NCI-H748 treated with DMSO at 0.1 percent for 48 hours (cell line): ENCODE measurements at regions not wholly inside any gene's neighbourhood (a gene's known extent, or its start where the extent isn't known, plus 50 kb on each side); places are given as distances from the start of the nearest gene placed in this dataset.
A peak's percentile ranks its signal among the peaks of the same experiment; 100 is the strongest.
"Not testable (repeated sequence)": the region's sequence is repeated elsewhere in the genome, so short reads cannot be mapped to it uniquely, and the experiment has no call there.

ENCODE experiments used
- DNase-seq: peaks from one replicate; lab custom pipeline; 2025; lab: John Stamatoyannopoulos, UW

GRCh38 chr3:102686792-102687191 is 252.0 kb downstream of the ZPLD1 start:
- no peak for DNase-seq

DNA sequence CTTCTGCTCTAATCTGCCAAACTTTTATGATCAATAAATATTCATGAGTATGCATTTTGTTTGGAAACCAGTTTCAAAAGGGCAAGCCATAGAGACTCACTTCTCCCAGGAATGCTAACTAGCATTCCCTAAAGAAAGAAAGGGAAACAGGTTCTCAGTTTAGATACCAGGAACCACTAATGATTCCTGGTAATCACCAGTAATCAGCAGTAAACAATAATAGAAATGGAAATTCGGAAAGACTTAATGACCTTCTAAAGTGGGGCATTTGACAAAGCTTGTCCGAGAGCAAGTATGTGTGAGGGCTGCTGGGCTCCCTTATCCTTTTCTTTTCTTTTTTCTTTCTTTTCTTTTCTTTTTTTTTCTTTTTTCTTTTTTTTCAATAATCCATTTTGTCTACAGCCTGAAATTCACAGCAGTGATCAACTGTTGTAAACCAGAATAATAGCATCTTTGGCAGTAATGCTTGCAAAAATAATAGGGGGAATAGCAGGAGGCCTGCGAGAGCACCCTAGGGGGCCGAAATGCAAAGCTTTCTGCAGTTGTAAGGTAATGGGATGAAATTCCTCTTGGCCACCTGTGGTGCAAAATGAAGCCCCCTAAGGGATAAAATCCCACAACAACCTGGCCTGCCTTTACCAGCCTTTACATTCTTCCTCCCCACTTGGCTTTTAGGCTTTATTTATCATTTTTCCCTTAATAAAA is 253.2 kb downstream of the ZPLD1 start:
- DNase-seq: no peak

DNA sequence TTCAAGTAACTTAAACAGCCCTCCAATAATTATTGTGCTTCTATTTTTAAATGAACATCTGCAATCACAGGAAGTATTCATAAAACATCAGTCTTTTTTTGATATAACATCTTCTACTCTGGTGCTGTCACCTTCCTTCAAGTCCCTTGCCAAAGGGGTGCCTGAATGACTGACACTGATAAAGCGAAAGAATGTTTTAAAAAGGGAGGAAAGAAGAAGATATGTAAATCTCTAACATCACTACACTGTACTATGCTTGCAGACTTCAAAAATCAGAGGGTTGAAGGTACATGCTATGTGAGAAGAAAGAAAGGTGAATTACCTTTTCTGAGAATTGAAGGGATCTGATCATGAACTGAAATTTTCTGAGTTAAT is 253.7 kb downstream of the ZPLD1 start:
- no peak for DNase-seq

GRCh38 chr3:102691507-102691906 is 256.7 kb downstream of the ZPLD1 start:
- DNase-seq: no peak

GRCh38 chr3:102699104-102699818 is 264.4 kb downstream of the ZPLD1 start:
- no peak for DNase-seq

- DNase-seq: no peak
Measured at GRCh38 chr3:102699819-102700140, 265.0 kb downstream of the ZPLD1 start.

DNA sequence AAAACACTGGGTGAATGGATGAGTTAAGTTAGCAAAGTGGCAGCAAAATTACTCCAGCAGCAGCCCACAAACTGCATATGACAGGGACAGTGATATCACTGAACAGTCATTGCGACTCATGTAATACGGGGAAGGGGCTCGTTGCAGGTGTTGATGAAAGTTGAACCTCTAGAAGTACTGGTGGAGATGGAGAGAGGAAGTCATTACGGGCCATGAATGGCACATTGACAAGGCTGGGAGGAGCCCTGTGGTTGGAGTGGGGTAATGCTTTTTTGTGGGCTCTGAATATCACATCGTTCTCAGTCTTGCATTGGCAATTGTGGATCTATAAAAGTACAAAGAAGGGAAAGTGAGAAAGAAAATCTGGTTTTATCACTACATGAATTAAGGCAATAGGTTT is 278.1 kb downstream of the ZPLD1 start:
- no peak for DNase-seq

- DNase-seq: no peak
Measured at GRCh38 chr3:102714567-102714966, 279.8 kb downstream of the ZPLD1 start.

- DNase-seq: no peak
Measured at GRCh38 chr3:102715030-102715697, 280.3 kb downstream of the ZPLD1 start.

GRCh38 chr3:102718651-102719050 is 283.8 kb downstream of the ZPLD1 start:
- DNase-seq: no peak

GRCh38 chr3:102722317-102722716 is 287.5 kb downstream of the ZPLD1 start:
- DNase-seq: no peak

GRCh38 chr3:102727340-102727739 is 292.5 kb downstream of the ZPLD1 start:
- no peak for DNase-seq

- not testable (repeated sequence) for DNase-seq
Measured at GRCh38 chr3:102732581-102732980, 297.8 kb downstream of the ZPLD1 start.

- no peak for DNase-seq
Measured at GRCh38 chr3:102733791-102734563, 299.2 kb downstream of the ZPLD1 start.

DNA sequence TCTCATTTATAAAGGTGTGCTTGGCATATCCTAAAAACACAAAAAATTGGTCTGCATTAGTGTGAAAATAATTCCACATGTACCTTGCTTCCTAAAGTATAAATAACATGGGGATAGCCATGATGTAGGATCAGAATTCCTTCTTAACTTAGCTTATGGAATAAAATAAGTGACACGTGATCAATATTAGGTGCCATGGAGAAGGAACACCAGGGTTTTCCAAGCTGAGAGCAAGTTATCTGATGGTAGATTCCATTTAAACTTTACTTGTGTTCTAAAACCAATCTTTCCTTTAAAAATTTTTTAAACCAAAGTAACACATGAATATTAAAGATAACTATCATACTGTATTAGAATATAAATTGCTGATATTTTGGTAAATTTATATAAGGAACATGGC is 300.5 kb downstream of the ZPLD1 start:
- DNase-seq: no peak

DNA sequence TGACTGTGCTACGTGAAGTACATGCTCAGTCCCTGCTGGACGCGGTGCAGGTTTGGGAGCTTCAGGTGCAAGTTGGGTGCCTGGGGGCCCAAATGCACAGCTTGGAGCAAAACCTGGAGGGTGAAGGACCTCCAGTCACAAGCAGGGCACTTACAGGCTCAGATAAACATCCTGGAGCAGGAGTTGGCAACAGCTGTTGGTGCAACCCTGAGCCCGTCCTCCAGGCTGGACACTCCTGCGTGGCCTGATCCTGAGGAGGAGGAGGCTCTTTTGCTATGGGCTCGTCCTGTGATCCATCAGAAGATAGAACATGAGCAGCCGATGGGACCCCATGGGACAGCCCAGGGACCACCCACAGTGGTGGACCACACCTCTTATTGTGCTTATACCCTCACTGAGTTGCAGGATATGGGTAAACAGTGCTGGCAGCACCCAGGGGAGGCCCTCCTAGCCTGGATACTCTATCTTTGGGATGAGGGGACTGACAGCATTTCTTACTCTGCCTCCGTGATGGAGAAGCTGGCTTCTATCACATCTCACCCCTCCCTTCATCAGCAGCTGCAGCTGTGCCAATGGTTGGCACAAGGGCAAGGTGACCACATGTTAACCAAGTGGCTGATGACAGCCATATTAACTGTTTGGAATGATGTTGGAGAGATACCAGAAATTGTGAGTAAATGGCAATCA is 301.6 kb downstream of the ZPLD1 start:
- no peak for DNase-seq

DNA sequence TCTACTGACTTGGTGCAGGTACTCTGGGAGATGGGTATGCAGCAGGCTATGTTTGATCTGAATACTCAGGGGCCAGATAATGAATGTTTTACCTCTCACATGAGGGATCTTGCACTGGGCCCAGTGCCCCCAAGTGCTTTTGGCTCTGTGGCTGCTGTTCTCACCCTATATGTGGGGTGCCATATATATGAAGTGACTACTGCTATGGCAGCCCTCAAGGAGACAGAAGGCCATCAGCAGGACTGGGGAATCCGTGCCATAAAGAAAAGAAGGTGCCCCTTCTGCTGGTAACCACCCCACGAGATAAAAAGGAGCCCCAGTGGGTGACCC is 302.1 kb downstream of the ZPLD1 start:
- no peak for DNase-seq

DNA sequence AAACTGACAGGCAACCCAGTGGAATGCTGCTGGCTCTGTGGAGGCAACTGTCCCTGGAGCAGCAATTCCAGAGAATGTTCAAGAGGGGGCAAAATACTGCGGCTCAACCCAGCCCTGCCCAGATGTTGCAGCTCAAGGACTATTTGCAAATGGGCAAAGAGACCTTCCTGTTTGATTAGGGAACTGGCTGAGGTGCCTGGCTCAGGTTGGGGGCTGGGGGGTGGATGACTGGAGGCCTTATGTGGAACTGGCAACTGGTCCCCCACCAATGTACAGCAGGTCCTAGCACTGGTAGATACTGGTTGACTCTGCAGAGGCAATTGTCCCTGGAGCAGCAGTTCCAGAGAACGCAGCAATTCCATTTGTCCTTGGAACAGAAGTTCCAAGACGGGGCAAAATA is 302.5 kb downstream of the ZPLD1 start:
- DNase-seq: no peak

- no peak for DNase-seq
Measured at GRCh38 chr3:102741105-102741504, 306.3 kb downstream of the ZPLD1 start.

DNA sequence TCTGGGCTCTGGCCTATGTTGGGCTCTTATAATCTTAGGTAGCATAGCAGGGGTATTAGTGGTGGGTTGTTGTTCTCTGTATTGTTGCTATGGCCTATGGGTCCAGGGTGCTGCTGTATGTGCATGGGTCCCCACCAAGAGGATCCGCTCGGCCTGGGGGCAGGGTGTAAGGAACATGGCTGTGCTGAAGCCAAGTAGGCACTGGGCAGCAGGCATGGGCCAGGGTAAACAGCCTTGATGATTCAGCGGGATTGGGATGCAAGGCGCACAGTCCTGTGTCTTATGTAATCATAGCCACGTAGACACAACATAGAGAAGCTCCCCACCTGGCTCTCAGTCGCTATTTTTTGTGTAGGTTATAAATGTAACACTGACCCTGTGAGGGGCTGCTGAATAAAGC is 306.9 kb downstream of the ZPLD1 start:
- DNase-seq: no peak

GRCh38 chr3:102745881-102746280 is 311.1 kb downstream of the ZPLD1 start:
- DNase-seq: peak; percentile 4

DNA sequence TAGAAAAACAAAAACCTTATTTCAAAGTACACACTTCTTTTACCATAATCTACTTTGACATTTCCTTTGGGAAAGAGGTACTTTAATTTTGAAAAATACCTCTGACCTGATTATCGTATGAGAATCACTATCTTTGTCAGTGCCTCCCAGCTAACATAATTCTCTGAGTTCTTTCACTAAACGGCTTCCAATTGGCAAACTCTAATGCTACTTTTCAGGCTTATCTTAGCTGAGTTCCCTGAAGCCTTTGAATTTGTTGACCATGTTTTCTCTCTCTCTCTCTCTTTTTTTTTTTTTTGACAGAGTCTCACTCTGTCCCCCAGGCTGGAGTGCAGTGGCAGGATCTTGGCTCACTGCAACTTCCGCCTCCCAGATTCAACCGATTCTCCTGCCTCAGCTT is 312.8 kb downstream of the ZPLD1 start:
- no peak for DNase-seq
